Middle frontal gyrus (tissue), 1 donor: ENCODE measurements at regions not wholly inside any gene's neighbourhood (a gene's known extent, or its start where the extent isn't known, plus 50 kb on each side); places are given as distances from the start of the nearest gene placed in this dataset.

ENCODE experiments used
- DNase-seq: peaks from one replicate; pipeline ENCODE4 v3.0.0-alpha.2; 2015; ENCODE audit warnings: low spot score; ENCODE audit errors: extremely low spot score

DNA sequence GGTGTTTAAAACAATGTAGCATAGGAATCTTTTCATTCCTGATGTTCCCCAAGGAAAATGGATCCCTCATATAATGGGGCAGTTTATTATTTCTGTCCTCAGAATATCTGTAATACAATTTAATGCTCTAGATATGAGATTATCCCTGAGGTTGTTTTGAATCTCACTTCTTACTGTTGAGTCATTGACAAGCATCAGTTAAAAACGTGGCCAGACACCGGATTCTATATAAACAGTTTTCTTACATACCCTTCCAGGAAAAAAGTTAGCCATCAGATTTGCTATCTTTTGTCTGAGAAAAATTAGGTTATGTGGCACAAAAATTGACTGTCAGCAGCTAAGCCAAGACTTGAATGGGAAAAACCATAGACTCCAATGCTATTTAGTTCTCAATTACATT is 539.8 kb upstream of the CELF2 start:
- no peak for DNase-seq

DNA sequence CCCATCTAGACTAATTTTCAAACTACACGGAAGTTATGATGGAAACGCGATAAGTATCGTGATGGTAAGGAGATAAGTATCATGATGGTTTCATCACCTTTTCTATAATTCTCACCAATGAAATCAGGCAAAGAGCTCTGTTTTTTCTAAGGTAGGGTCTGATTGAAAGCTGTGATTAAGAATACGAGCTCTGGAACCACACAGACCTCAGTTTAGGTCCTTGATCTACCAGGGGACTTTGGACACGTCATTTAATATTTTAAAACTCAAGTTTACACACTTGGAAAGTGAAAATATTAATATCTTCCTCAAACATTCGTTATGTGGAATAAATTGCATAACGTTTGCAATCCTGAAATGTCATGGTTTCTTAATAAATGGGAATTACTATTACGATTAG is 538.2 kb upstream of the CELF2 start:
- no peak for DNase-seq

DNA sequence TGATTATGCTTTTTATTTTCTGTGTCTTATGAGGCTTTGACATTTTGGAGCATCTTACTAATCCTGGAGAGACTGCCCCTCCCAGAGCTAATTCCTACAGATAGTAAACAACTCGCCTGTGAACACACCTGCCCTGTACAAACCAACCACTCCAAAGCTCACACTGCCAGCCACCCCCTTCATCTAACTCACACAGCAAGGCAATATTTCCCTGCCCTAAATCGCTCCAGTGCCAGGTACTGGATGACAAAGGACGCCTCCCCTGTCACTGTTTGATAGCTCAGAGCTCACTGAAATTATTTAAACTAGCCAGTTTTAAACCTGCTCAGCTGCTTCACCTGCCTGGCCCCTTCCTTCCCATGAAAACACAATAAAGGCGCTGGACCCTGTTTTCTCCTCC is 535.1 kb upstream of the CELF2 start:
- no peak for DNase-seq

DNA sequence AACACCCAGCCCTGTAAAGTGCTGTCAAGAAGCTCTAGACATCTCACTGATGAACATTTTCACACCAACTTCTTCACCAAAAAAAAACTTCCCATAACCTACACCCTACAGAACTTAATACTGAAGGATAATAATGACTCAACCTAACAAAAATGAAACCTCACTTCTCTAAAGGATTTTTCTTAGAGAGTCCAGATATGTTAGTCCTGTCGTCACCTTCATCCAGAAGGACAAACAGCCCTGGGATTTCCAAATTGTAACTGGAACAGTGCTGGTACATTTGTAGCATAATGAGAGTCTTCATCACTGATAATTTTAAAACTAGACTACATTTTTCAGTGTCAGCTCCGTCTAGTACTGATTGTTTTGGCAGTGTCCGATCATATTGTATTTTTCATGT is 528.6 kb upstream of the CELF2 start:
- DNase-seq: no peak

DNA sequence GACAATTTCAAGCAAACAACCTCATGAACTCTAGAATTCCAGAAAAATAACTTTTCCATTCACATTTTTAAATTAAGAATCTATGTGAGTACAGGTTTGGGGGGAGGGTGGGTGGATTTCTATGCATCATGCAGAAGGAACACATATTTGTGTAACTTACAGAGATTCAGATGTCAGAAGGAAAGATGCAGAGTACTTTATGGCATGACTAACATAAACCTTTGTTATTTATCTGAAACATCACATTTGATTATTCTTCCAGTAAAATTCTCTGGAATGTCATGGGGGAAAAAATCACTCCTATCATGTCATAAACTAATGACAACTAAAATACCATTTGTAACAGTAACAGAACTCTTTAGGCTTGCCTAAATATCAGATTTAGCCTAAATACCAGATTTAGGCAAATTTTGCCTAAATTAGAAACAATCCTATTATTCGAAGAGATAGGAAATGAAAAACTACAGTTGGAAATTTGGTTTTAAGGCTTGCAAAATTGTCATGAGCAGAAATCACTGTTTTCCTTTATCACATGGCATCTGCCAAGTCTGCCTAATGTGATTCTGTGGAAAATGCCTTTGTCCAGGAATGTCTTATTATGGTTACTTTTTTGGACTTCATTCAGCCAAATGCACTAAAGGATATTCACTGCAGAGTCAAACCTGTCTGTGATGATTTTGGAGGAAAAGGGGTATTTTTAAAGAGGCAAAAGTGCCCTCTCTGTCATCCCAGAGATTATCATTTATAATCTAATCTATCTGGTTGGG is 527.7 kb upstream of the CELF2 start:
- DNase-seq: no peak

DNA sequence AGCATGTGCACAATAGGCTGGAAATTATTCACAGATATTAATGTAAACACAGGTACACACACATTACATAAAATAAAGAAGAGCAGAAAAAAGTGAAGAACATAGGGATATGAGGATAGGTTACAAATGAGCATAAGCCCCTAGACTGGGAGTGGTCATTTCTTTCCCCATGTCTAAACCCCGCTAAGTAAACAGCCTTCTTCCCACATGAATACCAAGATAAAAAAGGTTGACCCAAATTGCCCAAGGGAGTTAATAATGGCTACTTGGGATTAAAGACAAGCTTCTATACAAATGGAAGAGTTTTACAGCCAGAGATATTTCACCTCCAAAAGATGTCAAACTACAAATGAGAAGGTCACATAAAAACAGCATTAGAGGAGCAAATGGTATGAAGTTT is 527.1 kb upstream of the CELF2 start:
- no peak for DNase-seq

DNA sequence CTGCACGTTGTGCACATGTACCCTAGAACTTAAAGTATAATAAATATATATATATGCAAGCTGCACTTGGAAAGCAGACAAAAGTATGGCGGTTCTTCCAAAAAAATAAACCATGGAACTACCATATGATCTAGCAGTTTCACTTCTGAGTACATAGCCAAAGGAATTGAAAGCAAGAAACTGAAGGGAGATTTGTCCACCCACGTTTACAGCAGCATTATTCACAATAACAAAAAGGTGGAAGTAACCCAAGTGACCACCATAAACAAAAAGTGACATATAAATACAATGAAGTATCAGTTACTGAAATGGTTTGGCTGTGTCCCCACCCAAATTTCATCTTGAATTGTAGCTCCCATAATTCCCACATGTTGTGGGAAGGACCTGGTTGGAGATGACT is 525.3 kb upstream of the CELF2 start:
- DNase-seq: no peak

DNA sequence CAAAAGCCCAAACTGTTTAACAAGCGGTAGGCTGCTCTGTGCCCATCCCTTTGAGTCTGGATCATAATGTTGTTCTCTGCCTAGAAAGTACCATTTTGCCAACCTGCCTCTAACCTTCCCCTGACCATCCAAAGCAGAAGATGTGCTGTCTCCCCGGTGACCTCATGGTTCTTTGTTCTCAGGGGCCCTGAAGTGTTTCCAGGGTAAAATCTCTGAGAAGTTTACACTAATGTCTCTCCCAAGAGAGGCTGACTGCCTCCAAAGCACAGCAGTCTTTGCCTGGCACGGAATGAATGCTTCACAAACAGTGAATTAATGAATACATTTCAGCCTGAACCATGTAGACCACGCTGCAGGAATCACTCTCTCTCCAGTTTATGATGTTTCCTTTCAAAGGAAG is 523.8 kb upstream of the CELF2 start:
- DNase-seq: no peak

DNA sequence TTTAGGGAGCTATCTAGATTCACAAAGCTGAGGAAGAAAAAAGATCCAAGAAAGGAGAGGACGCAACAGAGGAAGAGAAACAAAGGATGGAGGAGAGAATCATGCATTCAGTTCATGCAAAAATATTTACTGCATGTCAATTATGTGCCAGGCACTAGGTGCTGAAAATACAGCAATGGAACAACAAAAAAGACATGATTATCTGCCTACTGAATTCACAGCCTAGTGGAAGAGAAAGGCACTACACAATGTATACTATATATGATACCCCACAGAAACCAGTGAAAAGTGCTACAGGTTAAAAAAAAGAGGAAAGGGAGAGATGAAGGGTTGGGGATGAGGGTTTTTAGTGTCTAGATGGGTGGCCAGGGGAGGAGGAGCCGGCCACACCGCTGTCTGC is 520.4 kb upstream of the CELF2 start:
- DNase-seq: no peak

DNA sequence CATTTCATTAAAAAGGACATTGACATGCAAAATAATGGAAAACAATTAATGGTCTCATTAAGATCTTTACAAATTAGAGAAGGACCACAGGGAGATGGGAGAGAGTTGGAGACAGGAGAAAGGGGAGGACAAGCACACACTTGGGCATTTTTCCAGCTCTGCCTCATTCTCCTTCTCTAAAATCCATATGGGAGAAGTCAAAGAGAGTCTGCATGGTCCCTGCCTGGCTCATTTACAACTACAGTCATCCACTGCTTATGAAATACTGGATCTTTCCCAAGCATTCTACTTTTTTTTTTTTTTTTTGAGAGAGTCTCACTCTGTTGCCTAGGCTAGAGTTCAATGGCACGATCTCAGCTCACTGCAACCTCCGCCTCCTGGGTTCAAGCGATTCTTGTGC is 518.9 kb upstream of the CELF2 start:
- DNase-seq: no peak

DNA sequence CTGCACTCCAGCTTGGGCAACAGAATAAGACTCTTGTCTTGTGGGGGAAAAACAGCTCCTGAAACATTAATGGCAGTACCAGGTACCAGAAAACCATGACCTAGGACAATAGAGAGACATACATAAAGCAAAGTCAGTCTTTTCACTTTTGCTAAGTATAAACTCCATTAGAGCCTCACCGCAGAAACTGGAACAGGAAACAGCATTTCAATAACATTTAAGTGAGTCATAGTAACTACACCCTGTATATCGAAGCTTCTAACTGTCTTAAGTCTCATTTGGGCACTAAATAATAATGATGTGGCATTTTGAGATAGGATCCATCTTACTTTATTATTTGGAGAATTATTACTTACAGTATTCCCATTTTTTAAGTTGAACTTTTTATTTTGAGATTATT is 517.8 kb upstream of the CELF2 start:
- no peak for DNase-seq

DNA sequence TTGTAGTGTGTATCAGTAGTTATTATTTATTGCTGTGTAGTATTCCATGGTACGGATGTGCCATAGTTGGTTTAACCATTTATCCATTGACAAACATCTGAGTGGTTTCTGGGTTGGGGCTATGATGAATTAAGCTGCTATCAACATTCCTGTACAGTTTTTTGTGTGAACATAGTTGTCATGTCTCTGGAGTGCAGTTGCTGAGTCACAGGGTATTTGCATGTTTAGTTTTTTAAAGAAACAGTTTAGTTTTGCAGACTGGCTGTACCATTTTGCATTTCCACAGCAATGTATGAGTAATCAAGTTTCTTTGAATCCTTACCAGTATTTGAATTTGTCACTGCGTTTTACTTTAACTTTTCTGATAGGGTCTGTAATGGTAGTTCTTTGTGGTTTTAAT is 516.7 kb upstream of the CELF2 start:
- no peak for DNase-seq

DNA sequence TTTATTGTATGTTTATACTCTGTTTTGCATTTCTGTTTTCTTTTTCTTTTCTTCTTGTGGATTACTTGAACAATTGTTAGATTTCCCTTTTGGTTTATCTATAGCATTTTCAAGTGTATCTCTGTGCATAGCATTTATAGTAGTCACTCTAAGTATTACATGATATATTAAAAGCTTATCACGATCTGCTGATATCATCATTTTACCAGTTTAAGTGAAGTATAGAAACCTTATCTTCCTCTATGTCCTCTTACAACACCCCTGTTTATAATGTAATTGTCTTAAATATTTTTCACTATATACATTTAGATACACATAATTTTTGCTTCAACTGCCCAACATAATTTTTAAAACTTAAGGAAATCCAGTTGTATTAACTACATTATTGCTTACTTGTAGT is 513.9 kb upstream of the CELF2 start:
- DNase-seq: no peak

DNA sequence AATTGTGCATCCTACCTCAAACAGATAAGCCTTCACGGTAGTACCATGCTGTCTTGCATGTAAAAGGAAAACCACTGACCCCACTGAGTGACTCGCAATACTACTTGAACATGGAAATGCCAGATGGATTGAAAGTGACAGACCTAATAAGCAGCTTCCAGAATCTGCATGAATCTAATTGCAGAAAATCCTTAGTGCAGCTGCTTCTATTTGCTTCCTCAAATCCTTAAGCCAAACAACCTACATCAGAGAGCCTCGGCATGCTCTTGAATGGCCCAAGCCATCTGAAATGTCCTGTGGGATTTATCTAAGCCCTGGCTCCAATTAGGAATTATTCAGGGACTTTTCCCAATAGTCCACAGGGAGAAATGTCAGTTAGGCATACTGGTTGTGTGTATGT is 509.5 kb upstream of the CELF2 start:
- no peak for DNase-seq

DNA sequence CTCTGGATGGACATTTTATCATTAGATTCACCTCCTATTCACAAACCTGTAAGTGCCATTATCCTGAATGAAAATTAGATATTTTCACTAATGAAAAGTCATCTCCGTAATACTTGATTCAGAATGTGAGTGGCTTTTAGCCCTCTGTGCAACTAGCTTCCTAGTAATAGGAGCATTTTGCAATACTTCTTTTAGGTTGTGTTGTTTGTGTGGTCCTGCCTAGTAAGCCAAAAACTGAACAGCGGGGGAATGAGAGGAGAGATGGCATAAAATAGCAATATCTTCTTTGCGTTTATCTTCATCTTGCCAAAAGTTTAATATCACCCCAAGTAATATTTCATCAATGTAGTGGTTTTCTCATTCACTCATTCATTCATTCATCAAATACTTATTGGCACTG is 507.5 kb upstream of the CELF2 start:
- no peak for DNase-seq

DNA sequence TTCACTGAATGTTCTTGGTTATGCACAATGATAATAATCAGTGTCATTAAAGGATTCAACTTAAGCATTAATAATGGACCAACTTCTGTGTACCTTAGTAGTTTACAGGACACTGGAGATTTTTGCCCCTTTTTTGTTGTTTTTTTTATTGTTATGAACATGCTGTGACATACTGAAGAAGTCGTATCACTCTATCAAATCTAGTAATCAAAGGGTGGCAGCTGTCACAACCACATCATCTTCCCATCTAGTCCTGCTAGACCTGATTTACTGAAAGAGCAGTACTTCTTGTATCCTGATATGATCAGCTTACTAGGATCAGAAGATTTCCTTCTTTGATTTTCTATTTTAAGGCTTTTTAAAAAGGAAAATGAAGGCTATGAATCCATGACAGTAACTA is 504.6 kb upstream of the CELF2 start:
- no peak for DNase-seq

DNA sequence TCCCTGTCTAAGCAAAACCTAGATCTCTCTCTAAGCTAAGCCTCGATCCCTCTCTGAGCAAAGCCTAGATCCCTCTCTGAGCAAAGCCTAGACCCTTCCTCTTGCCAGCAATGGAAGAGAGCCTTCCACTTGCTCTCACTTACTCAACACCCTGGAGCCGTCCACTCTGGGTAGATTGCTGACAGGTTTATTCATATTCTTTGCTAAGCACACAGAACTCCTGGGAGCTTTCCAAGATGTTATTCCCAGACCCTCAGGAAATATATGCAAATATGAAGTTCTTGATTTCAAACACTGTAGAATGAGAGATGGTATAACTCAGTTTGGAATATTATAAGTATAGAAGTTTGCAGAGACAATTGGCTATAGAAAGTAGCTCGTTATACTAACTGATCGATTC is 503.8 kb upstream of the CELF2 start:
- no peak for DNase-seq

DNA sequence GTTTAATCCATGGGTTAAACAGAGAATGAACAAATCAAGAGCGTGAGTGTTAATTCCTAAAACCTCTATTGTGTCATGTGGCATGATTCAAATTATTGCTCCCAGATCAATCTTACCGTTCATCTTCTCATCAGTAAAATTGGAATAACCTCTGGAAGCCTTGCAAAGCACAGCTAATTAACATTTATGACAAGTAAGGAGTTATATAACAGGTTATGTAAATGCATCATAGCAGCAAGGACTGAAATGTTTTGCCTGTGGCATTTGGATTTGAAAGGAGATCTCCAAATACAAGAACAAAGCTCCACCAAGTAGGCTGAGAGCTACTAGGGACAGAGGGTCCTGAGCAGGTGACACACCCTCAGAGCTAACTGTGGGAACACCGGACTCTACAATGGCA is 502.9 kb upstream of the CELF2 start:
- DNase-seq: no peak

DNA sequence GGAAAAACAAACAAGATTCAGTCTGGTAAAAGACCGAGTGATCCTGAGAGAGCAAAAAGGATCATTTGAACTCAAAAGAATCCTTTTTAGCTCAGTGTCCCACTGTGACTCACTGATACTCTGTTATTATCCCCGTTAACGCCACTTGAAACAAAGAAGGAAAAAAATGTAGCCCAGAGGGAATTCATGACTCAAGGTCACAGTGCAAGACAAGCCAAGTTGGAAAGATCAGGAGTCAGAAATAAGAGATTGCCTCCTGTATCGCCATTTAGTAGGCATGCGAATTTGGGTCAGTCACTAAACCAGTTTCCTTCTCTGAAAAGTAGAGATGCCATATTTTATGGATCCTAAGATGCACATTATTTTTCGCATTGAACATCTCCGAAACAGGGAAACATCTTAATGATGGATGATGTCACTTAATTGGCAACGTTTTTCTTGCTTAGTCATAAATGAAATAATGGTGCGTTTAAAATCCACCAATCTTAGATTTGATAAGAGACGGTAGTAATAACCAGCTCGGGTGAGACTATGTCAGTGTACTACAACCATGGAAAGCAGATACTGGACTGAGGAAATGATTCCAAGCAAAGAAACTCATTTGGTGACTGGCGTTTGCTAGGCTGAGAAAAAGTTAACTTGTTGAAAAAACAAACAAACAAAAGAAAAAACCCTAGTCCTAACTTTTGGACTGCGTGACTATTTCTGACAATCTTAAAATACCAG is 502.0 kb upstream of the CELF2 start:
- no peak for DNase-seq

DNA sequence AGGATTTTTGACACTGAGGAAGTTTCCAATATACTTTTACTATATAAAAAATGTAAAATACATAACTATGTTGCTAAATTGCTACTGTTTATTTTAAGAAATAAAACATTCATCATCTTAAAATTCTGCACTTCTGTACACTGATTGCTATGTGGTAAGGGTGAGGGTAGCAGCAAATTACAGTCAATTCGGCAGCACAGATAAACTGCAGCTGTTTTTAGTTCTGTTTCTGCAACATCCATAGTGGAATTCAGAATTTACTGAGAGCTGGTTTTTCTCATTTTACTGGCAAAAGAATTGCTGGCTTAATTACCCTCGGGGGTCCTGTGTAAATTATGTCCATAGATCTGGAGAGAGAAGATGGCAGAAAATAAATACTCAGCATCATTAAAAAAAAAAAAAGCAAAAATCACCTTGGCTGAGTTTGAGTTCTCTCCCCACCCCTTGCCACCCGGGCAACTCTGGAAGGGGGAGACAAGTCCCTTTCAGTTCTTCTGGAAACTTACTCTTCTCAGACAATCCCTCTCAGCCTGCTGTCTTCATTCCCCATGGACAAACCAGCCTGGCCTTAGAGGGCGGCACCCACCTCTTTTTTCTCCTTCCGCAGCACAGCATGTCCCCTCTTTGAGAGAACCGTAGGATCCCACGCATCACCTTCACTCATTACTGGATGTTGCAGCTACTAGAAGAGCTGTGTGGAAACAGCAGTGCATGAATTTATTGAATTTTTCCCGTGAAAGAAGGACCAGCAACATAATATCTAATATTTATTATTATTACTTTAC is 501.1 kb upstream of the CELF2 start:
- DNase-seq: no peak

DNA sequence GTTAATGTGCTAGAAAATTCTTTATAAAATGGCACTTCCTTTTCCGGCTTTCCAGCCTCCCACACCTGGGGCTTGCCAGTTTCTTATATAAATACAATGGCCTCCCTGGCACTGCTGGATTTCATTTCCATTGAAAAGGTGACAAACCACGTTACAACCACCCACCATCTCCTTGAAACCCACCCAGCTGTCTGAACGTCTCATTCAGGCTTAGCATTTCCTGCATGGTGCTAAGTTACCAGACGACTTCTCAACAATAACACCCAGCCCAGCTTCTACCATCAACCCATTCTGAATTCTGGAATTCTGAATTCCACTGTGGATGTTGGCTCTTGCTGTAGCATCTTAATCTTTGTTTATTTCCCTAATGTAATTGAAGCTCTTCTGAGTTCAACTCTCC is 499.8 kb upstream of the CELF2 start:
- no peak for DNase-seq

DNA sequence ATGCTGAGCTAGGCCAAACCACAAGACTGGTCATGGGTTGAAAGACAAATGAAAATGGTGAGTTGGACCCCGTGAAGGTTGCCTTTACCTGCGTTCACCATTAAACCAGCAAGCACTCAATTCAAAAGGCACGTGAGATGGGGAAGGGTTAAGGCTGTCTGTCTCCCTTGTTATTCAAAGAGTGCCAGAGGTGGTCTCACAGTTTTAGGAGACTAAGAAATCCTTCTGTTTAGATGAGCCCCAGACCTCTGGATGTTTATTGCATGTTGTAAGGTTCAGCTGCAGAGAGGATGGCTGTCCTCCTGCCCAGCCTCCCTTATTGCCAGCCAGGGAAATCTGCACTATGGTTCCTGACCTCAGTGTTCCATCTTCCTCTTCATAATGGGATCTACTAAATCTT is 498.0 kb upstream of the CELF2 start:
- DNase-seq: no peak
